Adrenal gland (tissue), 5 donors: ENCODE measurements at regions not wholly inside any gene's neighbourhood (a gene's known extent, or its start where the extent isn't known, plus 50 kb on each side); places are given as distances from the start of the nearest gene placed in this dataset.

Experiments used
- POLR2A ChIP-seq, 2 donors: fragments of 450-650 bp; IDR thresholded peaks; one replicate each; pipeline ENCODE4 v1.6.1; 2017; ENCODE audit warnings: antibody characterized with exemption in 2 of 2, mild to moderate bottlenecking in 2 of 2, moderate library complexity in 1 of 2
- TF ChIP-seq, protein P1 (sequence below), 6 experiments: fragments of 450-650 bp in 4 of 6; fragments of 200-600 bp in 2 of 6; sonication (generic) in 1 of 6; IDR thresholded peaks; 1 replicate in 5 of 6; 2 replicates in 1 of 6; pipeline versions ENCODE4 v1.5.1 to v1.8.0; 2016 to 2021; ENCODE audit warnings: antibody characterized with exemption in 6 of 6, mild to moderate bottlenecking in 2 of 6, moderate library complexity in 1 of 6
- donor health status: DM: no; HTN: no; CAD: no.

DNA sequence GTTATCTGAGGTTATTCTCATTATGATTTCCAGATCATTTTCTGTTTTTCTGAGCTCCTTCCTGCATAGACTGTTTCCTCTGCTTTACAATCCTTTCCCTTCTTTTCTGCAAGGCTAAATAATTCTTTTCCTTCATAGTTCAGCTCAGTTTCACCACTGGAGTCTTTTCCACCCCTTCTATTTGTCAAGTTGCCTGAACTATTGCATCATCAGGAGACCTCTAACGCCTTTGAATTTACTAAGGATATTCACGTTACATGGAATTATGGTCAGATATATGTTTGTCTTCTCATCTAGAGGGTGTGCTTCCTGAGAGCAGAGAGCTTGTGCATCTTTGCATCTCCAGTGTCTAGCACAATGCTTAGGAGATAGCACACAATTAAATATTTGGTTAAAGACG is 140.4 kb upstream of the CA10 start:
- no peak for TF ChIP-seq POLR2A (IDR thresholded peaks at IDR 0.05)
- TF ChIP-seq, protein P1, sequence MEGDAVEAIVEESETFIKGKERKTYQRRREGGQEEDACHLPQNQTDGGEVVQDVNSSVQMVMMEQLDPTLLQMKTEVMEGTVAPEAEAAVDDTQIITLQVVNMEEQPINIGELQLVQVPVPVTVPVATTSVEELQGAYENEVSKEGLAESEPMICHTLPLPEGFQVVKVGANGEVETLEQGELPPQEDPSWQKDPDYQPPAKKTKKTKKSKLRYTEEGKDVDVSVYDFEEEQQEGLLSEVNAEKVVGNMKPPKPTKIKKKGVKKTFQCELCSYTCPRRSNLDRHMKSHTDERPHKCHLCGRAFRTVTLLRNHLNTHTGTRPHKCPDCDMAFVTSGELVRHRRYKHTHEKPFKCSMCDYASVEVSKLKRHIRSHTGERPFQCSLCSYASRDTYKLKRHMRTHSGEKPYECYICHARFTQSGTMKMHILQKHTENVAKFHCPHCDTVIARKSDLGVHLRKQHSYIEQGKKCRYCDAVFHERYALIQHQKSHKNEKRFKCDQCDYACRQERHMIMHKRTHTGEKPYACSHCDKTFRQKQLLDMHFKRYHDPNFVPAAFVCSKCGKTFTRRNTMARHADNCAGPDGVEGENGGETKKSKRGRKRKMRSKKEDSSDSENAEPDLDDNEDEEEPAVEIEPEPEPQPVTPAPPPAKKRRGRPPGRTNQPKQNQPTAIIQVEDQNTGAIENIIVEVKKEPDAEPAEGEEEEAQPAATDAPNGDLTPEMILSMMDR (IDR thresholded peaks at IDR 0.05): no peak
